ENCODE measurements at regions not wholly inside any gene's neighbourhood (a gene's known extent, or its start where the extent isn't known, plus 50 kb on each side); places are given as distances from the start of the nearest gene placed in this dataset.

DNA sequence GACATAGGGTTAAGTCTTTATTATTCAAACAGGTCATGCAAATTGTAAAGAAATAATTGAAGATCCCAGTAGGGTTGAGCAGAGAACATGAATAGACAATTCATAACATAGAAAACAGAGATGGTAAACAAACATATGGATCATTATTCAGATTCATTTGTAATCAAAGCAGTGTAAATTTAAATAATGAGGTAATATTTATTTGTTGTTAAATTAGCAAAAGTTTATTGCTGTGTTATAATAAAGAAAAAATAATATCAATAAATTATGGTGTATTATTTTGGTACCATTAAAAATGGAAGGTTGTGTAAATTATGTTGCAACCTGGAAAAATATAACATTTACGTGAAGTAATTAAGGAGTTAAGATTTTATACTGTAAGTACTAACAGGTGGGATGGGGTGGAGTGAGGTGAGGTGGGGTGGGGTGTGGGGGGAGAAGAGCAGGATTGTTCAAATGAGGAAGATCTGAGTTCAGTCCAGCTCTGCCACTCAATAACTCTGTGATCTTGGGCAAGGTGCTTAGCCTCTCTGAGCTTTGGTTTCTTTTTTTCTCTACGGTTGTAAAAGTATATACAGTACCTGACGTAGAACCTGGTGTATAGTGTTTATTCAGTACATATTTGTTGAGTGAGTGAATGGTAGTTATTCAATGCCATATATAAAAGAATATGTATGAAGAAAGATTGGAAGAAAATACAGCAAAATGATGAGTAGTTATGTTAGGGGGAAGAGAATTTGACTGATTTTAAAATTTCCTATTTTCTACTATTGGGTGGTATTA, 140.3 kb upstream of the KIF26B start:
- Histone ChIP-seq H3K36me3 (ENCODE audit: insufficient read depth, low read length) (no peaks in the 10 kb centered on the region), H3K4me3 (ENCODE audit: low read length) (no peak overlapping the region), H3K4me1 (ENCODE audit: insufficient read depth, low read length) (no peaks in the 10 kb centered on the region), H3K9me3 (ENCODE audit: control insufficient read depth in 1 of 2, insufficient read depth in 1 of 2, low read length in 2 of 2) (no peaks in the 10 kb centered on the region), H3K27ac (ENCODE audit: low read depth in 1 of 2, low read length in 2 of 2) (no peak overlapping the region), H3K27me3 (ENCODE audit: control insufficient read depth in 1 of 2, insufficient read depth in 2 of 2, low read length in 2 of 2) (no peaks in the 10 kb centered on the region)
- ChIA-PET CTCF (interaction anchor here (0.7 kb wide), 1 partner anchor 23 kb away, joined by 3 read pairs; no protein-coding TSS in a partner anchor), POLR2A (interaction anchor here (0.8 kb wide), 1 partner anchor 180 kb away, joined by 4 read pairs; no protein-coding TSS in a partner anchor)
- no peak overlapping the region for H3K27ac Mint-ChIP-seq
- DNase-seq, result no peak
- no peaks in the 10 kb centered on the region for H3K27me3 Mint-ChIP-seq
- H3K4me1 Mint-ChIP-seq (ENCODE audit: low read depth), result peaks cover 9% of the 10 kb centered on the region
- no peak for ATAC-seq (ENCODE audit: poor library complexity)
- intact Hi-C loops (cut with DNase I, micrococcal nuclease), result no loop called here
- no peak overlapping the region for H3K4me3 Mint-ChIP-seq
- H3K36me3 Mint-ChIP-seq (ENCODE audit: low read depth), result no peaks in the 10 kb centered on the region
- no peaks in the 10 kb centered on the region for H3K9me3 Mint-ChIP-seq
- TF ChIP-seq, protein P1, sequence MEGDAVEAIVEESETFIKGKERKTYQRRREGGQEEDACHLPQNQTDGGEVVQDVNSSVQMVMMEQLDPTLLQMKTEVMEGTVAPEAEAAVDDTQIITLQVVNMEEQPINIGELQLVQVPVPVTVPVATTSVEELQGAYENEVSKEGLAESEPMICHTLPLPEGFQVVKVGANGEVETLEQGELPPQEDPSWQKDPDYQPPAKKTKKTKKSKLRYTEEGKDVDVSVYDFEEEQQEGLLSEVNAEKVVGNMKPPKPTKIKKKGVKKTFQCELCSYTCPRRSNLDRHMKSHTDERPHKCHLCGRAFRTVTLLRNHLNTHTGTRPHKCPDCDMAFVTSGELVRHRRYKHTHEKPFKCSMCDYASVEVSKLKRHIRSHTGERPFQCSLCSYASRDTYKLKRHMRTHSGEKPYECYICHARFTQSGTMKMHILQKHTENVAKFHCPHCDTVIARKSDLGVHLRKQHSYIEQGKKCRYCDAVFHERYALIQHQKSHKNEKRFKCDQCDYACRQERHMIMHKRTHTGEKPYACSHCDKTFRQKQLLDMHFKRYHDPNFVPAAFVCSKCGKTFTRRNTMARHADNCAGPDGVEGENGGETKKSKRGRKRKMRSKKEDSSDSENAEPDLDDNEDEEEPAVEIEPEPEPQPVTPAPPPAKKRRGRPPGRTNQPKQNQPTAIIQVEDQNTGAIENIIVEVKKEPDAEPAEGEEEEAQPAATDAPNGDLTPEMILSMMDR (IDR thresholded peaks at IDR 0.05), result no peak

DNA sequence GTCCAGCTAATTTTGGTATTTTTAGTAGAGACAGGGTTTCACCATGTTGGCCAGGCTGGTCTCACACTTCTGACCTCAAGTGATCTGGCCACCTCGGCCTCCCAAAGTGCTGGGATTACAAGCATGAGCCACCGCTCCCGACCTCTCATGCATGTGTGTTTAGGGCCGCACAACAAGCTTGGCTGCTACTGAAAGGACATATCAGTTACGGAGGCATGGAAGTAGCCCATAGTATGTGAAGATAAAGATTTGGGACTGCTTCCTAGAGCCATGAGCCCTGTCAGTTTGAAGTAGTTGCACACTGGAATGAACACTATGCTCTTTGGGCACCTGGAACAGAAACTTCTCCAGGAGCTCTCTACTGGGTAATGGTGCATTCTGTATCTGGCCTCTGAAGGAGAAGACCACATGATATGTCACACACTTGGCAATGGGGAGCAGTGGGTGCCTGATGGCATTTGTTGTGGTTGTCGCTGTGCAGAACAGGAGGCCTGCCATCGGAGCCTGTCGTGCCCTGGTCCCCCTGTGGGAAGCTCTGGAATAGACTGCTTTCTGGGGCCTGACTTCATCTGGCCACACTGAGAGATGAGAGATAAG, 144.7 kb upstream of the KIF26B start:
- intact Hi-C loops (cut with DNase I, micrococcal nuclease), result no loop called here
- no peak overlapping the region for H3K27ac ChIP-seq (ENCODE audit: low read depth in 1 of 2, low read length in 2 of 2)
- no peaks in the 10 kb centered on the region for H3K9me3 ChIP-seq (ENCODE audit: control insufficient read depth in 1 of 2, insufficient read depth in 1 of 2, low read length in 2 of 2)
- H3K27me3 ChIP-seq (ENCODE audit: control insufficient read depth in 1 of 2, insufficient read depth in 2 of 2, low read length in 2 of 2), result no peaks in the 10 kb centered on the region
- no peaks in the 10 kb centered on the region for H3K9me3 Mint-ChIP-seq
- CTCF ChIA-PET, result interaction anchor here (0.7 to 1.5 kb wide), 2 partner anchors 53 to 209 kb away, joined by 3 read pairs; no protein-coding TSS in a partner anchor
- no peaks in the 10 kb centered on the region for H3K4me1 Mint-ChIP-seq (ENCODE audit: low read depth)
- no peak overlapping the region for H3K4me3 ChIP-seq (ENCODE audit: low read length)
- no peaks in the 10 kb centered on the region for H3K36me3 ChIP-seq (ENCODE audit: insufficient read depth, low read length)
- POLR2A ChIA-PET, result interaction anchor here (0.6 kb wide), 1 partner anchor 39 kb away, joined by 3 read pairs; no protein-coding TSS in a partner anchor
- no peak overlapping the region for H3K4me3 Mint-ChIP-seq
- H3K36me3 Mint-ChIP-seq (ENCODE audit: low read depth), result no peaks in the 10 kb centered on the region
- ATAC-seq (ENCODE audit: poor library complexity) (no peak), DNase-seq (no peak)
- H3K27ac Mint-ChIP-seq, result no peak overlapping the region
- no peaks in the 10 kb centered on the region for H3K4me1 ChIP-seq (ENCODE audit: insufficient read depth, low read length)
- TF ChIP-seq, protein P1 (IDR thresholded peaks at IDR 0.05), result no peak
- H3K27me3 Mint-ChIP-seq, result no peaks in the 10 kb centered on the region

DNA sequence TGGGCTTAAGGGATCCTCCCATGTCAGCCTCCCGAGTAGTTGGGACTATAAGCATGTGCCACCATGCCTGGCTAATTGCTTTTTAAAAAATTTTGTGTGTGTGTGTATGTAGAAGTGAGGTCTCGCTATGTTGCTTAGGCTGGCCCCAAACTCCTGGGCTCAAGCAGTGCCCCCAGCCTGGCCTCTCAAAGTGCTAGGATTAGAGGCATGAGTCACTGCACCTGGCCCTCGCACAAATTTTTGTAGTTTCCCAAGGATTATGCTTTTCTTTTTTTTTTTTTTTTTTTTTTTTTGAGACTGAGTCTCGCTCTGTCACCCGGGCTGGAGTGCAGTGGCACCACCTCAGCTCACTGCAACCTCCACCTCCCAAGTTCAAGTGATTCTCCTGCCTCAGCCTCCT, 144.4 kb upstream of the HNRNPU start:
- Histone ChIP-seq H3K36me3 (ENCODE audit: insufficient read depth, low read length) (no peaks in the 10 kb centered on the region), H3K27ac (ENCODE audit: low read depth in 1 of 2, low read length in 2 of 2) (no peak overlapping the region), H3K9me3 (ENCODE audit: control insufficient read depth in 1 of 2, insufficient read depth in 1 of 2, low read length in 2 of 2) (no peaks in the 10 kb centered on the region), H3K4me3 (ENCODE audit: low read length) (no peak overlapping the region), H3K4me1 (ENCODE audit: insufficient read depth, low read length) (no peaks in the 10 kb centered on the region), H3K27me3 (ENCODE audit: control insufficient read depth in 1 of 2, insufficient read depth in 2 of 2, low read length in 2 of 2) (no peaks in the 10 kb centered on the region)
- intact Hi-C loops (cut with DNase I, micrococcal nuclease), result no loop called here
- CTCF ChIA-PET, result interaction anchor here (0.7 to 1.1 kb wide), 3 partner anchors 8 to 44 kb away, joined by 3 to 4 read pairs (median 3); no protein-coding TSS in a partner anchor
- TF ChIP-seq, protein P1 (IDR thresholded peaks at IDR 0.05), result no peak
- Mint-ChIP-seq H3K27me3 (no peaks in the 10 kb centered on the region), H3K27ac (no peak overlapping the region), H3K4me1 (ENCODE audit: low read depth) (no peaks in the 10 kb centered on the region), H3K4me3 (no peak overlapping the region), H3K36me3 (ENCODE audit: low read depth) (no peaks in the 10 kb centered on the region), H3K9me3 (no peaks in the 10 kb centered on the region)
- no peak for DNase-seq
- ATAC-seq (ENCODE audit: poor library complexity), result no peak
- POLR2A ChIA-PET, result interaction anchor here (0.6 to 0.9 kb wide), 2 partner anchors 39 to 1575 kb away, joined by 3 read pairs; a partner anchor contains a TSS
